HEK293T (cell line): ENCODE measurements at regions not wholly inside any gene's neighbourhood (a gene's known extent, or its start where the extent isn't known, plus 50 kb on each side); places are given as distances from the start of the nearest gene placed in this dataset.

Source experiments
- BHLHE40 ChIP-seq: fragments of 450-650 bp; IDR thresholded peaks from 2 replicates; pipeline ENCODE4 v1.6.1; 2016; ENCODE audit warnings: mild to moderate bottlenecking, moderate library complexity, borderline replicate concordance
- ELF4 ChIP-seq: fragments of 450-650 bp; IDR thresholded peaks from 2 replicates; pipeline ENCODE4 v1.6.1; 2017; ENCODE audit warnings: antibody characterized with exemption
- FOXA1 ChIP-seq: fragments of 450-650 bp; IDR thresholded peaks from 2 replicates; pipeline ENCODE4 v1.6.1; 2016; ENCODE audit warnings: mild to moderate bottlenecking
- FOXK2 ChIP-seq: fragments of 450-650 bp; IDR thresholded peaks from 2 replicates; pipeline ENCODE4 v1.6.1; 2016; ENCODE audit warnings: mild to moderate bottlenecking
- FOXM1 ChIP-seq: fragments of 450-650 bp; IDR thresholded peaks from 2 replicates; pipeline ENCODE4 v1.6.1; 2017; ENCODE audit warnings: mild to moderate bottlenecking, borderline replicate concordance
- HDGF ChIP-seq: fragments of 450-650 bp; IDR thresholded peaks from 2 replicates; pipeline ENCODE4 v1.6.1; 2017; ENCODE audit warnings: antibody characterized with exemption, borderline replicate concordance
- SP1 ChIP-seq: fragments of 450-650 bp; IDR thresholded peaks from 2 replicates; pipeline ENCODE4 v1.6.1; 2017
- ZNF384 ChIP-seq: fragments of 450-650 bp; IDR thresholded peaks from 2 replicates; pipeline ENCODE4 v1.6.1; 2016

DNA sequence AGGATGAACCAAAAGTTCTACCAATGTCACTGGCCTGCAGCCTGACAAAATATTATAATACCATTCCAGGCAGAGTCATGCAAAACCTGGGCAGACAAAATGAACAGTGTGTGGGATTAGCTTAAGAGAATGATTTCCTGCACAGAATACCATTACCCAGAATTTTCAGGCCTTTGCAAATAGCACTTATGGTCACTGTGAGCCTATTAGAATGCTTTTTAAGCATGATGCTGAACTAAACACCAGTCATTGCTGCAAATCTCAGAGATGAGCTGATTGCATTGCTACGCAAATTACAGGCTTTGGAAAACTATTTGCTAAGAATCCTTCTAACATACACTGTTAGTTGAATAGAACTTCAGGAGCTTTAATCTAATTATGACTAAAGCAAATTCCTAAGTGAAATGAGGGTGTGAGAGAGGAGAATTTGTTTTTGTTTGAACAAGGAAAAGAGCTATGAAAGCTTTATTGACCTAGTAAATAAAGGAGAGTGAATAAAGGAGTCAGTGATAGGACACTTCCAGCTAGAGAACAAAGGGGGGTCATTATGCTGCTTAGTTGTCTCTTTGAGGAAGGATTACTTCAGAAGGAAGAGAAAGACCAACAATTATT lies 398.8 kb downstream of the HS3ST3B1 start:
- no peak for TF ChIP-seq BHLHE40
- TF ChIP-seq FOXA1: no peak
- TF ChIP-seq HDGF: no peak
- TF ChIP-seq FOXM1: no peak
- no peak for TF ChIP-seq ZNF384
- no peak for TF ChIP-seq ELF4
- TF ChIP-seq SP1: no peak
- no peak for TF ChIP-seq FOXK2
